HG03521 (cell line): ENCODE measurements at regions not wholly inside any gene's neighbourhood (a gene's known extent, or its start where the extent isn't known, plus 50 kb on each side); places are given as distances from the start of the nearest gene placed in this dataset.

Experiments
- ATAC-seq: cut with Tn5 transposase; IDR thresholded peaks from one replicate; pipeline ENCODE4 v1.9.1; 2021; ENCODE audit warnings: mild to moderate bottlenecking, moderate library complexity; ENCODE audit not compliant: unreplicated experiment

GRCh38 chr13:47372751-47373150 is 475.9 kb upstream of the HTR2A start:
- no peak for ATAC-seq

DNA sequence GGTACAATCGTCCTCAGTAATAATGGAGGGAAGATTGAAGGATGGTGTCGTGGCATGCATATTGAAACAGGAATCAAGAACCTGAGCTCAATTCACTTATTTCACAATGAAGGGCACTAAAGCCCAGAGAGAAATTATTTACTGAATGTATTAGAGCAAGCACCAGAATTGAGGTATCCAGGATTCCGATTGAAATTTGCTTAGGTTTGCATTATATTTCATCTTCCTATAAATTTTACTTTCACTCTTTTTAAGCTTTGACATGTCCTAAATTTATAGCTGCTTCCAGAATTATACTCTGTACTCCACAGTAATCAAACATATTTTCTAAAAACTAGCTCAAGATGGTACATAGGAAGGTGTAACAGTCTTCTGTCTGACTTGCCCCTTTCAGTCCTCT is 454.9 kb upstream of the HTR2A start:
- ATAC-seq: no peak

DNA sequence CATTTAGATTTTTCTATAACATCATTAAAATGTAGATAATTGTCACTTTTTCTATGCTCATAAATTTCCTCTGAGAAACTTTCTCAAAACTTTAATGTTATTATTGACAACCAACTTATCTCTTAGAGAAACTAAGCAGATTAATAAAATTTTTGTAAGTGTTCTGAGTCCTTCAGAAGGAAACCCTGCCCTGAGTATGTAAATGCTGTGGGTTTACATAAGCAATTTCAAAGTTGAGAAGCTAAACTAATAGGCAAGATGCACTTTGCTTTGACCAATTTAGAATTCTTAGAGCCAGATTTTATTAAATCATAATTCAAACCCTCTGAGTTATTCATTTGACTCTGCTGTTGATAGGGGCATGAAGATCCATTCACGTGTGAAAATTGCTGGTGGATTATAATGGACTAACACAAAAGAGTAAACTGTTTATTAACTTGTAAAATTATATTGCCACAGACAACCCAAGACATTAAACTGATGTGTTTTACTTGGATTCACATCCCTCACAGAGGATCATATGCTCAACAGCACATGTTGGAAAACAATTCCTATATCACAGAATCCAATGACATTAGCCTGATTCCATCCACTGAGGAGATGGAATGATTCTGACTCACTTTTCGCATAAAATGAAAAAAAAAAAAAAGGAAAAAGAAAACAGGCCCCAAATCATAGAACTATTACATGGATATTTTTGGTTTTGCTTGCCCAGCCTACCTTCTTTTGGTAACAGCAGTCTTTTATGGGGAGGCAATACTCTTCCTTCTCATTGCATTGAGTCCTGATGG is 453.7 kb upstream of the HTR2A start:
- no peak for ATAC-seq

DNA sequence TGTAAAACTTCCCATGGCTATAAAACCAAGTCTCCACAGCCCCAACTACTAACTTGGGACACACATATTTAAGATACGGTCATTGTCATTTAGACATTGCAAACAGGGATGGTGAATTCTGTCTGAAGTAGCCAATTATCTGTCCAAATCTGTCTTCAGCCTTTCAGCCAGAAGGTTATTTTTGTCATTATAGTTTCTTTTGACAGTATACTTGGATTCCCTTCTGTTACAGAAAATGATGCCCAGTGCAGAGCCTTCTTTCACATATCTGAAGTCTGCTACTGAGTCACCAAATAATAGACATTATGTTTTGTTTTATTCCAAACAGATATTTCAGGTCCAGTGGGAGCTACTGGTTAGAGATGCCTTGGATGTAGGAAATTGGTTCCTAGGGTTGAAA is 452.4 kb upstream of the HTR2A start:
- no peak for ATAC-seq

GRCh38 chr13:47337781-47338507 is 441.1 kb upstream of the HTR2A start:
- no peak for ATAC-seq

DNA sequence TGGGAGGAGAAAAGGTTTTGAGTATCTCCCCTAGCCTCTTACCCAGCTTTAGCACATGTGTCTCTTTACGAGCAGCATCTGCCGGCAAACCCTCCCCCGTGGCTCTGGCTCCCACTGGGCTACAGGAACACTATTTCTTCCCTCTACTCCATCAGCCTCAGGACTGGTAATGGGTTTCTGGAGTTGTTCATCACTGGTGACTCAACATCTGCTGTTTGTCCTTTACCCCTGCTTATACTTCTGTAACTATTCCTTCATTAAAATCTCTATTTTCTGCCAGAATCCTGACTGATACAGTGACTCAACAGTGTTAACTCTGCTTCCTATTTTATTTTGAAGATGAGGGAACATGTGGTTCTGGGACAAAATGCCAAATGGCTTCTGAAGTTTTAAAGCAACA is 437.3 kb upstream of the HTR2A start:
- ATAC-seq: no peak

- ATAC-seq: no peak
Measured at GRCh38 chr13:47332149-47332548, 435.3 kb upstream of the HTR2A start.

DNA sequence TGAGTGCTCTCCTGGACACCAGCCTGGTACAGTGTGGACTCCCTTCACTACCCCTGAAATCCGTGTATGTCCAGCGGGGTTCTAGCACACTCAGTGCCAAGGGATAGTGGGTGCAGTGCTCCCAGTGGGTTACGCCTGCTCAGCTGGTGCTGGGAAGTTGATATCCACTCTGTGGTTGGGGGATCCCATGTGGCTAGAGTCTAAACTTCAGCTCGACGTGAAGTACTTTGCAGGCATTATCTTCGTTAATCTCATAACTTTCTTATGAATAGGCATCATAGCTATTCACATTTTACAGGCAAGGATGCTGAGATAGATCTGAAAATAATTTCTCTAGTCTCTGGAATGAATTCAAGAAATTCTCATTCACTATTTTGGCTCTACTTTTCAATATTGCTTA is 433.2 kb upstream of the HTR2A start:
- ATAC-seq: no peak

GRCh38 chr13:47327861-47328260 is 431.0 kb upstream of the HTR2A start:
- no peak for ATAC-seq

- ATAC-seq: no peak
Measured at GRCh38 chr13:47326061-47326460, 429.2 kb upstream of the HTR2A start.

DNA sequence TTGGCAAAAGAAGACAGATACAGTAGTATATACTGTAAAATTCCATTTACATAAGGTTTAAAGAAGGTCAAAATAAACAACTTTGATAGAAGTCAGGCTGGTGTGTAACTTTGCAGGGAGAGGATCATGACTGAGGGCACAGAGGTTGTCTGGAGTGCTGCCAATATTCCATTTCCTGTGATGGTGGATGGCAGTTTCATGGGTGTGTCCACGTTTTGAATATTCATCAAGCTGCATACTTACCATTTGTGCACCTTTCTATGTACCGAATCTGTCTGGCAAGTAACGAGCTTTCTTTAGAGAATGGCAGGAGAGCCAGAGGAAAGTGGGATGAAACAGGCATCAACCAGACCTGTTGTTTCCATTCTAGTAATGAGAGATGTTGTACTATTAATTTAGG is 420.5 kb upstream of the HTR2A start:
- ATAC-seq: no peak

- ATAC-seq: no peak
Measured at GRCh38 chr13:47310401-47310800, 413.5 kb upstream of the HTR2A start.

- ATAC-seq: no peak
Measured at GRCh38 chr13:47306991-47307390, 410.1 kb upstream of the HTR2A start.

DNA sequence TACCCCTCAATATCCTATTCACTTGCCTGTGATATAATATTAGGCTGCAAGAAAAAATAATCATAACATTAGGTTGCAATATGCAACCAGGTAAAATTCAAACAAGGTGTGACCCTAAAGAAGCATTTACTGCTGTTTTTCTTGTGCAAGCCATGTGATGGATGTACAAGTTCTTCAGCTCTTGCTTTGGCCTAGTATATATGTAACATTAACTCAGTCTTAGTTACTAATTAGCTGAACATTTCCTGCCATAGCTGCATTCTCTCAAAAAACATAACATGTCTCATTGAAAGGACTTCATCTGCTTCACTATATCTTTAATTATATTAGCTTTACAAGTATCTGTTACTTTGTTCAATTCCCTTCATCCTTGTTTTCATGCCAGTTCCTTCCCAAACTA is 406.8 kb upstream of the HTR2A start:
- ATAC-seq: no peak

DNA sequence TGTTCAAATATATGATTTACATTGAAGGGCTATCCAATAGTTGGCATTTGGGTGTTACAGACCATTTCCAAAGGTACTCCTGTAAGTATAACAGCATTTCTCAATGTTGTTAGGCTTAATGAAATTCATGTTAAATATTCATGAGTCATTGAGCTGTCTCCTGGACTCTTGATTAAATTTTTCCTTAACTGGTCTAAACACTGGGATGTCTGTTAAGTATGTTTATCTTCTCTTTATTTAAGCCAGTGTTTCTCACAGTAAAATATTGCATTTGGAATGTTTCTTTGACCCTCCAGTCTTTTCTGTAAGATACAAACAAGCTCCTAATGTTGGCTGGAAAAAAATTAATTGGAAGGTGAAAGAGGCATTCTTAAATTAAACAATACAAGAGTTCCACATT is 402.5 kb upstream of the HTR2A start:
- ATAC-seq: no peak

DNA sequence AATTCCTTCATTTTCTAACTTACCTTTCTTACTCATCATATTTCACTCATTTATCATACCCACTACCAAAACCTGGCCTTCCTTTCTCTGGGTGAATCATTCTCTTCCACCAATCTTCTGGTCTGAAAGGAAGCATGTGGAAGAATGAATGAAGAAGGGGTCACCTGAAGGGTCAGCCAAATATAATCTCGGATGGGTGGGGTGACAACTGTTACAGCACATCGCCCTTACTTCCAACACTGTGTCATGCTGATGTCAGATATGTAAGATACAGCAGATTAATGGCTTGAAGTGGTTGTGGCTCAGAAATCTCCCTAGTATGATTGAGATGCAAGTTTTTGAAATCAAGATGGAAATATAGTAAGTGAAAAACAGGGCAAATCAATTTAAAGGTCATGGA is 401.7 kb upstream of the HTR2A start:
- no peak for ATAC-seq

DNA sequence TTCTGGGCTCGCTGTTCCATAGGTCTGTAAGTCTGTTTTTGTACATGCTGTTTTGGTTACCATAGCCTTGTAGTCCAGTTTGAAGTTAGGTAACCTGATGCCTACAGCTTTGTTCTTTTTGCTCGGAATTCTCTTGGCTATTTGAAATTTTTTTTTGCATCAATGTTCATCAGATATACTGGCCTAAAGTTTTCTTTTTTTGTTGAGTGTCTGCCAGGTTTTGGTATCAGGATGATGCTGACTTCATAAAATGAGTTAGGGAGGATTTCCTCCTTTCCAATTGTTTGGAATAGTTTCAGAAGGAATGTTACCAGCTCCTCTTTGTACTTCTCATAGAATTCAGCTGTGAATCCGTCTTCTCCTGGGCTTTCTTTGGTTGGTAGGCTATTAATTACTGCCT is 397.8 kb upstream of the HTR2A start:
- ATAC-seq: no peak

DNA sequence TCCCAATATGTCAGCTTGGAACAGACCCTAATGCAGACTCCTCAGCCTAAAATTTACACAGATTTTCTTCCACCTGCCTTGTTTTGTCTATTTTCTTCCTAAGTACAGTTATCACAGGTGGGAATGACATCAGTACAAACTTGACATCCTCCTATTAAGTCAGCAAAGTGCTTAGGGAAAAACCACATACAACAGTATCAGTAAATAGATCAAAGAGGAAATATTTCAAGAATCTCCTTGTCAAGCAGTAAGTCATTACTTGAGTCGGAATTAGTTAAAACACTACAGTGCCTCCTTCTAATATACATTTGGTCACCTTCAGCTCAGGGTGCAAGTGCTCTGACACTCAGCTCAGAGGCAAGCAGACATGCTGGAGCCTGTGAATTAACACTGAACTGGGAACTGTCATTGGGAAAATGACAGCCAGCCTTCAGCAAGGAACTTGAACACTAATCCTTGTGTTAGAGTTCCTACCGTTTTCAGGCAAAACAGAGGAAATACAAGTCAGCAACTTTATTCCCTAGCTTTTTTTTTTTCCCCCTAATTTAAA is 394.3 kb upstream of the HTR2A start:
- no peak for ATAC-seq

GRCh38 chr13:47289567-47289966 is 392.7 kb upstream of the HTR2A start:
- ATAC-seq: no peak

DNA sequence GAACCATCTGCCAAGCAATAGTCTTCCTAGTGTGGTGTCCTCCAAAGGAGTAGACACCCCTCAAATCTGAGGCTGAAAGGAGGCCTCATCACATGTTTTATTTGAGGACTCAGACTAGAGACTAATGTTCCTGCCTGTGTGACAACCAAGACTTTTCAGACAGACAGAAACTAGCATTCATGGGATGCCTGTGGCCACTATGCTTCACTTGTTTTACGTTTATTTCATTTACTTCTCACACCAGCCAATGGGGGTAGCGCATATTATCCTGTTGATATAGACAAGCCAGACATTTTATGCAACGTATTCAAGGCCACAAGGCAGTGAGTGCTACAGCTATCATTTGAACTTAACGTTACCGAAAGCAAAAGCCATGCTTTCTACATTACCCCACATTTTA is 391.7 kb upstream of the HTR2A start:
- no peak for ATAC-seq

DNA sequence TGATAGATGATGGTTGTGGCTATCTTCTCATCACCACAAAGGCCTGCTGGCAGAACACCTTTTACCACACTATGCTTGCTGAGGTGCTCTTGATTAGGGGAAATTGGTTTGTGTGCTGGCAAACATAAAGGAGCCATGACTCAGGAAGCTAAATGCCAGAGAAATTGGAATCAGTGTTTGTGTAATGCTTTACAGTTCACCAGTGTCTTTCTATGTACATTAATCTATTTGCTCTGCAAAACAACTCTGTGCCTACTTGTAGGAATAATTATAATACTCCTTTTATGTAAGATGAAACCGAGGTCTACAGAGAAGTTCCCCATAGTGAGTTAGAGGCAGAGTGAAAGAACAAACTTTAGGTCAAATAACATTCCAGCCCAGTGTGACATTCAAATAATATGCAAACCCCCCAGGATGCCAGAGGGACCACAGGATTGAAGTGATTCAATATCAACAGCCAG is 390.5 kb upstream of the HTR2A start:
- ATAC-seq: no peak

DNA sequence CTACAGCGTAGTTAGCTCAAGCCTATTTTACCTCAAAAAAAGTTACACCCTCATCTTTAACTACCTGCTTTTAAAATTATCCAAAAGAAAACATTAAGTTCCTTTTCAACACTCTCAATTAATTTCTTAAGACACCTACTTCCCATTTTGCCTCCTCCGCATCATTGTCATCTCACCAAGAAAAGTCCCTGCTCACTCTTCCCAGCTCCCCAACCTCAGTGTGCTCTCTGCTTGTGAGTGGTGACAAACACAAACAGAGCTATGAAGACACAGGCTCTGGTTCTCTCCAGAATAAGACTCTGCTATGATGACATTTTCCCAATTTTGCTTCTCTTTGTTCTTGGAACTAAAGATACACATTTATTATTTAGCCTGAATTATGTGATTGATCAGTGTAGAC is 385.1 kb upstream of the HTR2A start:
- ATAC-seq: no peak
